Kidney epithelial cell (primary cell): ENCODE measurements at regions not wholly inside any gene's neighbourhood (a gene's known extent, or its start where the extent isn't known, plus 50 kb on each side); places are given as distances from the start of the nearest gene placed in this dataset.

ENCODE experiments used
- DNase-seq: peaks from one replicate; pipeline ENCODE4 v3.0.0-alpha.2; 2010; ENCODE audit warnings: low read depth
- H3K27me3 ChIP-seq: 2 replicates; pipeline ENCODE4 v1.6.0; 2011; ENCODE audit warnings: low read length; ENCODE audit not compliant: control insufficient read depth, insufficient read depth
- H3K36me3 ChIP-seq: 2 replicates; pipeline ENCODE4 v1.5.1; 2011; ENCODE audit warnings: low read length; ENCODE audit not compliant: control insufficient read depth, insufficient read depth
- H3K4me3 ChIP-seq: 2 replicates; pipeline ENCODE4 v1.5.1; 2011; ENCODE audit warnings: low read depth, mild to moderate bottlenecking, control low read depth, low read length
- TF ChIP-seq, protein P1 (sequence below): IDR thresholded peaks from 2 replicates; pipeline ENCODE4 v1.5.1; 2011; ENCODE audit warnings: mild to moderate bottlenecking, moderate library complexity, low read length, control low read depth, inconsistent platforms; ENCODE audit not compliant: insufficient read depth, poor library complexity, severe bottlenecking

DNA sequence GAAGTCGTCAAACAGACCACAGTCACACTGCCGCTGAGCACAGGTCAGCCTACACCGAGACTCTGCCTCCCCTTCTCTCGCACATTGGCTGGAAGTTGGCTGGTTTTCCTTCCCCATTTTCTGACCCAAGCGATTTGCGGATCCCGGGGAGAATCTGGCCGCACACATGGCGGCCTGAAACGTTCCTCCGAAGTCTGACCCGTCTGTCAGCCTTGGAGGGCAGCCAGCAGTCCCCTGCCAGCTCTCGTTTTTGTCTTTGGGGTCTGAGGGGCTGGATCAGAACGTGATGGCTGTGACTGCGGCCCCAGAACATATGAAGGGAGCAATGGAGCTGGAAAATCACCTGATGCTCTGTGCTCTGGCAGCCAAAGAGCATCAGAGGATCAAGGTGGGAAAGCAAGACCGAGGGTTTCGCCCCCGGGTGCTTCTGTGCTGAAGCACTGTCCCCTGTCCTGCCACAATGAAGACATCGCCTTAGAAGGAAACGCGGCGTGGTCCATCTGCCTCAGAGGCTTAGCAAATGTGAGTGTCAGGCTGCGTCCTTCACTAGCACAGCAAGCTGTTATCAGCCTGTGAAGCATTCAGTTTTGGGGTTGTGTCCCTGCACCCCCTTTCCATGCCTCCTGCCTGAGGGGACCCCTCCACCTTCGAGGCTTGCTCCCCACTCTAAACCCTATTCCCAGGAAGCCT is 119.3 kb upstream of the SHH start:
- H3K27me3 ChIP-seq: peaks cover 19% of the 10 kb centered on the region
- no peaks in the 10 kb centered on the region for H3K36me3 ChIP-seq
- DNase-seq: no peak
- H3K4me3 ChIP-seq: no peak overlapping the region
- TF ChIP-seq, protein P1, sequence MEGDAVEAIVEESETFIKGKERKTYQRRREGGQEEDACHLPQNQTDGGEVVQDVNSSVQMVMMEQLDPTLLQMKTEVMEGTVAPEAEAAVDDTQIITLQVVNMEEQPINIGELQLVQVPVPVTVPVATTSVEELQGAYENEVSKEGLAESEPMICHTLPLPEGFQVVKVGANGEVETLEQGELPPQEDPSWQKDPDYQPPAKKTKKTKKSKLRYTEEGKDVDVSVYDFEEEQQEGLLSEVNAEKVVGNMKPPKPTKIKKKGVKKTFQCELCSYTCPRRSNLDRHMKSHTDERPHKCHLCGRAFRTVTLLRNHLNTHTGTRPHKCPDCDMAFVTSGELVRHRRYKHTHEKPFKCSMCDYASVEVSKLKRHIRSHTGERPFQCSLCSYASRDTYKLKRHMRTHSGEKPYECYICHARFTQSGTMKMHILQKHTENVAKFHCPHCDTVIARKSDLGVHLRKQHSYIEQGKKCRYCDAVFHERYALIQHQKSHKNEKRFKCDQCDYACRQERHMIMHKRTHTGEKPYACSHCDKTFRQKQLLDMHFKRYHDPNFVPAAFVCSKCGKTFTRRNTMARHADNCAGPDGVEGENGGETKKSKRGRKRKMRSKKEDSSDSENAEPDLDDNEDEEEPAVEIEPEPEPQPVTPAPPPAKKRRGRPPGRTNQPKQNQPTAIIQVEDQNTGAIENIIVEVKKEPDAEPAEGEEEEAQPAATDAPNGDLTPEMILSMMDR: no peak

DNA sequence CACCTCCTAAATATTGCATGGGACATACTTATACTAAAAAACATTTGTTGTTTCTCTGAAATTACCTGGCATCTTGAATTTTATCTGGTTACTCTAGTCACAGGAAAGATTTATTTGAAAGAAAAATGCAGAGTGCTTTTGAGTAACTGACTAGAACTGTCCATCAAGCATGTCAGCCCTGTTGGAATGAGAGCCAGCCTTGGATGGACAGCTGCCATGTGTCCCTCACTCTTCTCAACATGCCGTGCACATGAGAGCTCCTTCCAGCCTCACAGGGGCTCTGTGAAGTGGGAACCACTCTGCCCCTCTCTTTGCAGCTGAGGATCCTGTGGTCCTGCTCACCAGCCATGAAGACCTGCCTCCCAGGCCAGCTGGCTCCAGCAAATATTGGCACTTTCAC is 118.3 kb upstream of the SHH start:
- DNase-seq: no peak
- Histone ChIP-seq H3K4me3 (no peak overlapping the region), H3K27me3 (peaks cover 16% of the 10 kb centered on the region), H3K36me3 (no peaks in the 10 kb centered on the region)
- TF ChIP-seq, protein P1: no peak

DNA sequence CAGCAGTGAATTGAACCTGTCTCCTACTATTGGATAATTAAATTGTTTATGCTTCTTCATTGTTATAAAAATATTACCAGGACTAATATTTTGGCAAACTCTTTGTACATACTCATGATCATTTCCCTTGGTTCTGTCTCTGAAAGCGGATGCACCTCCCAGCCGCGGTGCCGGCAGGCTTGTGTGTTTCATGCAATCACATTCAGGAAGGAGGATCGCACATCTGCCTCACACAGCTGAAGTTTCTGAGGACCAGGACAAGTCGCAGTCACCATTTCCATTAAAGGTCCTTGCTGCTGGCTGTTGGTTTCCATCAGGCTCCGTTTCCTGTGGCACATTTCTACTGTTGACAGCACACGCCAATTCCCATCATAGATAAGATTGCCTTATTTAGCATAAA is 117.8 kb upstream of the SHH start:
- TF ChIP-seq, protein P1: no peak
- no peaks in the 10 kb centered on the region for H3K36me3 ChIP-seq
- peaks cover 16% of the 10 kb centered on the region for H3K27me3 ChIP-seq
- DNase-seq: no peak
- H3K4me3 ChIP-seq: no peak overlapping the region

DNA sequence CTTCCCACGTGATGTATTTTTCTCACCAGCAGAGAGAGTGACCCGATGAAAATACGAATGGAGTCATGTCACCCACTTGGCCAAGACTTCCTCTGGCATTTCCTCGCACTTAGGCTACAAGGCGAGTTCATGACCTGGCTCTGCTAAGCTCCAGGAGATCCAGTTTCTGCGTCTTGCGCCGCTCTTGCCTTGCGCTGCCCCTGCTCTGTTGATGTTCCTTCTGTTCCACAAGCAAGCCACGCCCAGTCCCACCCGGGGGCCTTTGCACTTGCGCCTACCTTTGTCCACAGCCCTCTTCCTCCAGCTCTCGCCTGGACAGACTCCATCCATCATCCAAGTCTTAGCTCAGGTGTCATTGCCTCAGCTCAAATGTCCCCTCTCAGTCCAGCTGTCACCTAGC is 116.3 kb upstream of the SHH start:
- H3K27me3 ChIP-seq: peaks cover 16% of the 10 kb centered on the region
- DNase-seq: no peak
- no peaks in the 10 kb centered on the region for H3K36me3 ChIP-seq
- no peak overlapping the region for H3K4me3 ChIP-seq
- TF ChIP-seq, protein P1: no peak

DNA sequence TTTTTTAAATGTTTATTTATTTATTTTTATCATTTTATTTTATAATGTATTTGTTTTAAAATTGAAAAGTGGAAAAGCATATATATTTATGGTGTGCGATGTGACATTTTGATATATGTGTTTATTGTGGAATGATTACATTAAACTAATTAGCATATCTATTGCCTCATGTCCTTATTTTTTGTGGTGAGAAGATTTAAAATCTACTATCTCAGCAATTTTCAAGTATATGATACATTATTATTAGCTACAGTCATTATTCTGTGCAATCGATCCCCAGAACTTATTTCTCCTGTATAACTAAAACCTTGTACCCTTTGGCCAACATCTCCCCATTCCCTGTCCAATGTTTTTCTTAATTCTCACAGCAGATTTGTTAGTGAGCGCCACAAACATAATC is 115.6 kb upstream of the SHH start:
- TF ChIP-seq, protein P1: no peak
- no peaks in the 10 kb centered on the region for H3K36me3 ChIP-seq
- no peak for DNase-seq
- H3K4me3 ChIP-seq: no peak overlapping the region
- peaks cover 16% of the 10 kb centered on the region for H3K27me3 ChIP-seq

DNA sequence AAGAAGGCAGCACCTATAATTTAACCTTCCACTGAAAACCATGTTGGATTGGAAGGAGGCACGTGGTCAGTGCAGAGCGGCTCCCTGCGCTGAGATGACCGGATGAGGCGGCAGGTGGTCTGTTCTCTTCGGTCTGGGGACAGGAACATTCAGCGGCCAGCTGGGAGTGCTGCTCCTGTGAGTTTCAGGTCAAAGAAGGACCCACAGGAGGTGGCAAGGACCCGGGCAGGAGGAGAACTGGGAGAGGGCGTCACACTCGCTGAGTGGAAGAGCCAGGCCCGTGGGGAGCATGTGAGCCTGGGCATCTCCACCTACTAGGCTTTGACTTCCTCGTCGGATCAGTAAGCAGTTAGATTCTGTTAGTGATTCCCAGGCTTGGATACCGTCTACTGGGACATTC is 113.4 kb upstream of the SHH start:
- DNase-seq: no peak
- peaks cover 9% of the 10 kb centered on the region for H3K27me3 ChIP-seq
- H3K4me3 ChIP-seq: no peak overlapping the region
- TF ChIP-seq, protein P1: no peak
- no peaks in the 10 kb centered on the region for H3K36me3 ChIP-seq
